GM18505 (cell line): ENCODE measurements at regions not wholly inside any gene's neighbourhood (a gene's known extent, or its start where the extent isn't known, plus 50 kb on each side); places are given as distances from the start of the nearest gene placed in this dataset.

ENCODE experiments used
- ATAC-seq: cut with Tn5 transposase; IDR thresholded peaks from one replicate; pipeline ENCODE4 v1.9.1; 2021; ENCODE audit not compliant: unreplicated experiment
- POLR2A ChIP-seq: IDR thresholded peaks from 4 replicates; pipeline ENCODE4 v1.6.1; 2011; ENCODE audit warnings: borderline replicate concordance; ENCODE audit not compliant: insufficient read depth, insufficient read length; ENCODE audit errors: extremely low read depth

DNA sequence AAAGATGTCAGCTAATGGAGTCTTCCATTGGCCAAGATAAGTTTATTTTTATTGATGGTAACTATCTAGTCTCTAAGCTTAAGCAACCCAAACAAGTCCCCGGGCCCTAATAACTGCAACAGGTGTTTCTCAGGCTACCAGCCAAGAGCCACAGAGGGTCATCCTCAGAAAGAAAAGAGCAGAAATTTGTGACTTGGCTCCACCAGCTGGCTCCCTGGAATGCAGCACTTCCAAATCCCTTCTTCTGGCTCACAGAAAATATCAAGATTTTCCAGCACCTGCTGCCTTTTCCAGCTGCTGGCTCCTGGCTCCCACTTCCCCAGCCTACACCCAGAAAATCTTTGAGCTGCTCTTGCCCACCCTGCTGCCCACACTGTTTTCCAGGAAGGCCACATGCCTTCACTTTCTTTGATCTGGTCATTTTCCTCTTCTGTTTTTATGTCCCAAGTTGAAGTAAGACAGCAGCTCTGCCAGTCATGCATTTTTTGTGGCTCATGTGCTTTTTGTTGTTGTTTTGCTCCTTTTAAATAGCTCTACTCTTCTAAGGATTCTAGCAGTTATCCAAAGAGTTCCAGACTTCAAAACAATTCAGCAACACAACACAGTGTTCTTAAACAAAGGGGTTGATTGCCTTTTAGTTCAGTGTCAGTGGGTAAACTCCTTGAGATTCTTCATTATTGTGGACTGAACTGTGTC, 151.0 kb upstream of the SMLR1 start:
- no peak for ATAC-seq
- no peak for TF ChIP-seq POLR2A

DNA sequence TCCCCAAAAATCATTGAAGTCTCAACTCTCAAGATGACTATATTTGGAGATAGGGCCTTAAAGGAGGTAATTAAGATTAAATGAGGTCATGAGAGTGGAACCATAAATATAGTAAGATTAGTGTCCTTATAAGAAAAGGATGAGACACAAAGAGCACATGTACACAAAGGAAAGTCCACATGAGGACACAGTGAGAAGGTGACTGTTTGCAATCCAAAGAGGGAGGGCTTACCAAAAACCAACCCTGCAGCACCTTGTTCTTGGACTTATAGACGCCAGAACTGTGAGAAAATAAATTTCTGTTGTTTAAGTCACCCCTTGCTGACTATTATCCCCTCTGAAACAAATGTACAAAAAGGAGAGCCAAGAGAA, 150.4 kb upstream of the SMLR1 start:
- no peak for ATAC-seq
- no peak for TF ChIP-seq POLR2A

DNA sequence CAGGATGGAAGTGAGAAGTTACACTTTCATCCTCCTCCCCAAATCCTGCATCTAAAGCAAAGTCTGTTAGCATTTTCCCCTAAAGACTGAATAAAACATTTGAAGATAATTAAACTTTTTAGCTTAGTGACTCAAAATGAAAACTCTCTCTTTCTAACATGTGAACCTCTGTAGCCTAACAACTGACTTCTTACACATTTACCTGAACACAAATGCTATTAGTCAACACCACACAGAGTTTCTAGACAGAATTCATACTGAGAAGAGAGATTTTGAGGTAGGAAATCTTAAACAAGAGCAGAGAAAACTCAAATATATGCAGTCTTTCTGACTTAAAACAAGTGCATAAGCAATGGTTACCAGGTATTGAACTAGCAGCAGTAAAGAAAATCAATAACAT, 149.9 kb upstream of the SMLR1 start:
- no peak for ATAC-seq

DNA sequence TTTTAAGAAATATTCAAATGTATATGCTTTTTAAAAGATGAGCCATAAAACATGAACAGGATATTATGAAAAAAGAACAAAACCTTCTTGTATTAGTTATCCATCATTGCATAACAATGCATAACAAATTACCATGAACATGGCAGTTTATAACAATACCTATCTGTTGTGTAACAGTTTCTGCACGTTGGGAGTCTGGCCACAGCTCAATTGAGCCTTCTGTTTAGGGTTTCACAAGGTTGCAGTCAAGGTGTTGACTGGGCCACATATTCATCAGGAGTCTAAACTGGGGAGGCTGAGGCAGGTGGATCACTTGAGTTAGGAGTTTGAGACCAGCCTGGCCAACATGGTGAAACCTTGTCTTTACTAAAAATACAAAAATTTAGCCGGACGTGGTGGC, 149.4 kb upstream of the SMLR1 start:
- no peak for ATAC-seq
- TF ChIP-seq POLR2A = no peak

More for the DNA sequence above, 149.9 kb upstream of the SMLR1 start:
- TF ChIP-seq POLR2A = no peak

DNA sequence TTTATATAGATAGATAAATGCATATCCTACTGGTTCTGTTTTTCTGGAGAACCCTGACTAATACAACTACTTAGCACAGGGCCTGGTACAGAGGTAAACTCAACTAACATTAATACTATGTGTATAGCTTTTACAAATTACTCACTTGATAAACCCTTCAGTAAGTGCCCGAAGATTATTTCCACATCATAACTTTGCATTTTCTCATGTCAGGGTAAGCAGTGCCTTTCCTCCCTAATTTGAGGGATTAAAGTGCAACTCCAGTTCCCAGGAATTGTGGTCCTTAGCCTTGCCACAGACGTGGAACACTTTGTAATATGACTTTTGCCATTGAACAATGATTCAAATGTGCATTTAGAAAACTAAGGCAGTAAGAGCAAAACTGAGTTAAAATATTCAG, 147.5 kb upstream of the SMLR1 start:
- no peak for TF ChIP-seq POLR2A
- ATAC-seq = no peak

DNA sequence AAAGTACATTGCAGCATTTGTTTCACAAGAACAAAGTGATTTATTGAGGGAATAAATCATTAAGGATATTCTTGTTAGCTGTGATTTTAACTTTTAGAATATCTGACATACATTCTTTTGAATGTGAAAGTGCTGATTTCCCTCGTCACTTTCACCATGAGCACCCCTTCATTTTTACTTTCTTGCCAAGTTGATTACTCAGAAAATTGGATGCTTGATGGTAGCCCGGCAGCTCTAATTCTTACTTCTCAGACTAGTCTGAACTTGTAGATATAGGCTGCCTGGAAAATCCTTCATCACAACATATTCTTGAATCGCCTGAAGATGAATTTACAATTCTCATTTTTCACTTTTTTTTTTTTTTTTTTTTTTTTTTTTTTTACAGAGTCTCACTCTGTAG, 147.1 kb upstream of the SMLR1 start:
- no peak for TF ChIP-seq POLR2A
- ATAC-seq = no peak

DNA sequence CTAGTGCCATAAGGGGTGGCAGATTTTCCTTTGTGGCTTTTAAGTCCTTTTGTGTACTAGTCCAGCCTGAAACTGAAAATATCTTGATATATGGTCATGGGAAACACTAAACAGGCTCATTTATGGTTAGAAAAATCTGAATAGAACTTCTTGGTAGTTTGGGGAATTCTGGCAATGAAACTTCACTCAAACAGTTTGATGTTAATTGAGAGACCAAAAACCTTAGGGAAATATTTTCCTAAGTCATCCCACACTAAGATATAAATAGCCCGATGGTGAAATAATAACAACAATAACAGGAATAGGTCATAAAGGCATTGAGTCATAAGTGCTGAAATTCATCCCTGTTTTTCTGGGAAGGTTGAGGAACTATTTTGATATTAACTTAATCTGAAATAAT, 146.2 kb upstream of the SMLR1 start:
- ATAC-seq = no peak
- TF ChIP-seq POLR2A = no peak

DNA sequence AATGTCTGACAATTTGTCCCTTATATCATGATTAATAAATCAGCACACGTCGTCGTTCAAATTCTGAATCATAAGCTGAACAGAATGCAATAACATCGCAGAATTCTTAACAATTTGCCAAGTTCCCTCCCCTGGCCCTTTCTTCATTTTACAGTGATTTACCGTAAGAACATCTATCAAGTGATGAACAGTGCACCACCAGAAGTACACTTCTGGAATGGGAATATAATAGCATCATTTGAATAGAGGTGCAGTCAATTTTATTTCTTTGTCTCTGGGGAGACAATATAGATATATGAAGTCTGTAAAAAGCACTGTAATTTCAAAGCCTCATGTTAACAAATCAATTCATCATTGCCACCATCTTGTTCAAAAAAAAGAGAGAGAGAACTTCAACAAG, 145.1 kb upstream of the SMLR1 start:
- no peak for TF ChIP-seq POLR2A
- ATAC-seq = no peak

DNA sequence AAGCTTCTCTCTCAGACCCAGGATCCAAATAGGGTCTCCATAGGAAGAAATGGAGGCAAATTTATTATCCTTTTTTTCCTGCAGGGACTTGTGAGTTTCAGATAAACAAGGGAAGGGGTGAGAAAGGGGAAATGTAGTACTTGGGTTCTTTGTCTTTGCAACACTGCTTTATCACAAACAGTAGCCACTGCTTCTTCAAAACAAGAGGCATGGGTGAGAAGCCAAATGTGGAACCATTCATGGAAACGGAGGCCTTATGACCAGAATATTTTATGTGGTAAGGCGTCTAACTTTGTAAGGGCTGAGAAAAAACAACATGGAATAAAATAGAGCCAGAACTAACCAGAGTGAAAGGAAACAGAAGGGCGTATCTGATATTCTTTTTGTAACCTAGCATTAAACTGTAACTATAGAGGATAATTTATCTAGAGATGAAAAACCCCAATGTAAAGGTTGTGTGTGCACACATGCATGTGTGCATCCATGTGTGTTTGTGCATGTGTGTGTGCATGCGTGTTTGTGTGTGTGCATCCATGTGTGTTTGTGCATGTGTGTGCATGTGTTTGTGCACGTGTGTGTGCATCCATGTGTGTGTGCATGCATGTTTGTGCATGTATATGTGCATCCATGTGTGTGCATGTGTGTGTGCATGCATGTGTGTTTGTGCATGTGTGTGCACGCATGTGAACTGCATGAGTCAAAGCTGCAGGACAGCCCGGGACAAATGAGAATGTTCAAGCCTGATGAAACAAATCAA, 143.3 kb upstream of the SMLR1 start:
- no peak for TF ChIP-seq POLR2A
- ATAC-seq = no peak

DNA sequence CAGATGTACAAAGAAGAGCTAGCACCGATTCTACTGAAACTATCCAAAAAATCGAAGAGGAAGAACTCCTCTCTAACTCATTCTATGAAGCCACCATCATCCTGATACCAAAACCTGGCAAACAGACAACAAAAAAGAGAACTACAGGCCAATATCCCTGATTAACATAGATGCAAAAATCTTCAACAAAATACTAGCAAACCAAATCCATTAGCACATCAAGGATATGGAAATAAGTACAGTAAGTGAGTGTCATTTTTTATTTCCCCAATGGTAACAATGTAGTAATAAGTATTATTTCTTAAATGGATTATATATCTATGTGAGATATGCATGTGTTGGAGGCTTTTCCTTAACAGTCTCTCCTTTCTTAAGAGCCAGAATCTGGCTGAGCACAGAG, 134.5 kb upstream of the SMLR1 start:
- ATAC-seq = no peak
- no peak for TF ChIP-seq POLR2A

DNA sequence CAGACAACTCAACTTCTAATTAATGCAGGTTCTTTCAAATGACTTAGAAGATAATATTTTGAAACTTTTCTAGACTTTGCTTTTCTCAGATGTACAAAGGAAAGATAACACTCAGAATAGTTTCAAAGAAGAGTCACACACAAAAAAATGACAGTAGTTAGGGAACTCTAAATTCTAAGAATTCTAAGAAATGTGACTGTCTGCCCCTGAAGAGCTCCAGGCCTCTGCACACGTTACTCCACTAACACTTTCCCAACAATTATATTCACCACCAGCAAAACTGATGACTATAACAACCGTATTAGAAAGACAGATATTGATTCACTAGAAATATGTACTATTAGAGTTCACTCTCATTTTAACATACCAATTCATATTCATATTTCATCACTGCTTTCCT, 133.3 kb upstream of the SMLR1 start:
- TF ChIP-seq POLR2A = no peak
- no peak for ATAC-seq

DNA sequence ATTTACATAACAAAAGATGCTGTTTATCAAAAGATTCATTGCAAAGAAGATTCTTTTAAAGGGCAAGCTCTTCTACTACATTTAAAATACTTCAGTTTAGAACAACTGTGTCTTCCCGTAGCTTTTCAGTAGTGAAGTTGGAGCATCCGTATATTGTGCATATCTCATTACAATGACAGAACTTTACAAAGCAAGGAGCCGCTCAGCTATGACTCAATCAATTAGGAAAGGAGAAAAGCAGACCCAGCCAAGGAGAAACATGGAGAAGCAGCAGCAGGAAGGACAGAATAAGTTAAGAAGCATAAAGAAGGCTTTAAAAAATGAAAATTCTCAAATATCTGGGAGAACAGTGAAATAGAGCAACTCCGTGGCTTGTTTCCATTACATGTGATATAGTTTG, 132.6 kb upstream of the SMLR1 start:
- TF ChIP-seq POLR2A = no peak

DNA sequence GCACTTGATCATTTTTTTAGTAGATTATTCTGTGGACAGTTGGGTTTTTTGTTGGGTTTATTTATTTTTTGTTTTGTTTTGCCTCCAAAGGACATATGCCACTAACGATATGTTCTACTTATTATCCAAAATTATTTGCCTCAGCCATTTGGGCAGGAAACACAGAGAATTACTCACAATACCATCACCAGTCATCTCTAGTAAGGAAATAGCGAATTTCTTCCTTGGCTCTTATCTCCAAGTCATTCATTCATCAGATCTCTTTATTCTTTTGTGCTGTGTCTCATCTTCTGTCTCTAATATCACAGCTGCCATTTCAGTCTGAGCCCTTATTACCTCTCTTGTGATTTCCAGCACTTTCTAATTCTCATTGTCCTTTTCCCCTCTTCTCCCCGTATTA, 130.4 kb upstream of the SMLR1 start:
- ATAC-seq = no peak
- no peak for TF ChIP-seq POLR2A

More for the DNA sequence above, 132.6 kb upstream of the SMLR1 start:
- no peak for ATAC-seq

DNA sequence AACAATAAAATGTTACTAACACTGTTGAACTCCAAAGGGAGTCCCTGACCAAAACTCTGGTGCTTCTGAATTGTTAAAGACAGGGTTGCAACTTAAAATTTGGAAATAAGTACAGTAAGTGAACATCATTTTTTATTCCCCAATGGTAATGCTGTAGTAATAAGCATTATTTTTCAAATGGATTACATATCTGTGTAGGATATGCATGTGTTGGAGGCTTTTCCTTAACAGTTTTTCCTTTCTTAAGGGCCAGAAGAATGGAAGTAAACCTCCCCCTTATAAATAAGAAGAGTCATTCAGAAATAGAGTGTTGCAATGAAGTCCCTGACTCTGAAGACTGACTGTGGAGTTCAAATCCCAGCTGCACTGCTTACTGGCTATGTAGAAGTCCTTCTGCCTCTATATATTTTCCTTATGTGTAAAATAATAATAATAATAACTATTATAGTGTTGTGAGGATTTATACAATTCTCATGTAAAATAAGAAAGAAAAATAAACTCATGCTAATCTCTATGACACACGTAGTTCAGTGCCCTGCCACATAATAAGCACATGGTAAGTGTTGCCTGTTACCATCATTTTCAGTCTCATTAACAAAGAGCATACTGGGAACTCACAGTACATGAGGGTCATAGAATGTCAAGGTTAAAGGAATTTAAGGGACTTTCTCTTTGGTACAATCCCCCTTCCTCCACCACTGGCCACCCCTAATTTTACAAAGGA, 129.8 kb upstream of the SMLR1 start:
- peak; percentile 41 for ATAC-seq
- TF ChIP-seq POLR2A = no peak
